GM19397 (cell line): ENCODE measurements at regions not wholly inside any gene's neighbourhood (a gene's known extent, or its start where the extent isn't known, plus 50 kb on each side); places are given as distances from the start of the nearest gene placed in this dataset.
A peak's percentile ranks its signal among the peaks of the same experiment; 100 is the strongest.

Experiments
- ATAC-seq: cut with Tn5 transposase; IDR thresholded peaks from one replicate; pipeline ENCODE4 v1.9.1; 2021; ENCODE audit warnings: mild to moderate bottlenecking, moderate library complexity; ENCODE audit not compliant: unreplicated experiment

GRCh38 chr2:193348055-193348454 lies 1153.3 kb upstream of the TMEFF2 start:
- no peak for ATAC-seq

- no peak for ATAC-seq
Measured at GRCh38 chr2:193336781-193337180, 1142.0 kb upstream of the TMEFF2 start.

DNA sequence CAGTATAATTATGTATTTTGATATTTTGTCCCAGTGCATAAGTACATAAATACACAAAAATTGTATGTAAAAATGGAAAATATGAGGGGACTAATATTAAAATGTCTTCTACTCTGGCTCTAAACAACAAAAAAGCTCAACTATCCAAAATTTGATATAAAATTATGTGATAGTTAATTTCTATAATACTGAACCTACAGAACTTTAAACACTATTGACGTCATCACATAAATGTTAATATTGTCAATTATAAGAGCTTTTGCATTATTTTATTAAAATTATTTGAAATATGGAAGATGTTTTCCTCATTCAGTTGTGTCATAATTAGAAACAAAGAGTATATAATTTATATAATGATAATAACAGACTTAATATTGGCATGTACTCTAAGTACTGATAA lies 1139.7 kb upstream of the TMEFF2 start:
- ATAC-seq, result no peak

- ATAC-seq, result no peak
Measured at GRCh38 chr2:193333539-193333938, 1138.8 kb upstream of the TMEFF2 start.

- ATAC-seq, result no peak
Measured at GRCh38 chr2:193332941-193333340, 1138.2 kb upstream of the TMEFF2 start.

DNA sequence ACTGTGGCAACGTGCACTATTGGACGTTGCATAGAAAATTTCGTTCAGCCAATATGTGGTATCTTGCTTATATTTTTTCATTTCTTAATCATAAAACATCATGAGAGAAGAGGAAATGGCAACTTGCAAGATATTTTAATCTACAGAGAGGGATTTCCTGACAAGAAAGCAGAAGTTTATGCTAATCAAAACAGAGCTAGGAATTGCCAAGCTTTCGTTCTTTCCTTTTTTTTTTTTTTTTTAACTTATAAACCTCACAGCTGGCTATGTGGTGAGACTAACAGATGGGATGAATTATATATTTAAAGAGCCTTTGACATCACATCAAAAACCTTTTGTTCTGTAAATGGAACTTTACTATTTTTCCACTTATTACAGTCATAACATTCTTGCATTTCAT lies 1136.9 kb upstream of the TMEFF2 start:
- ATAC-seq, result no peak

DNA sequence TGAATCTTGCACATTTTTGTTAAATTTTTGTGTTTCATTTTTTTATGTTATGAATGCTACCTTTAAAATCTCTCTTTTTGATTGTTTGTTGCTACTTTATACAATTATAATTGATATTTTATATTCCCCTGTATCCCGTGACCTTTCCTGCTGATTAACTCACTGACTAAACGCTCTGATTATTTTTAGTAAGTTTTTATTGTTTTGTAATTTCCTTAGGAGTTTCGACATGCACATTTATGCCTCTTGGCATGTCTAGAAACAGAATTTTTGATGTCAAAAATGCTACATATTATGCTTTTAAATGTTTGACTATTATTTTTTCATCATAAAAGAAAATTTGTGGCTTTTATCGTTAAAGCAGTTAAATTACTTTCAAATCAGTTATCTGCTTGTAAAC lies 1131.6 kb upstream of the TMEFF2 start:
- ATAC-seq, result no peak

GRCh38 chr2:193315428-193316091 lies 1120.8 kb upstream of the TMEFF2 start:
- ATAC-seq, result peak; percentile 59

DNA sequence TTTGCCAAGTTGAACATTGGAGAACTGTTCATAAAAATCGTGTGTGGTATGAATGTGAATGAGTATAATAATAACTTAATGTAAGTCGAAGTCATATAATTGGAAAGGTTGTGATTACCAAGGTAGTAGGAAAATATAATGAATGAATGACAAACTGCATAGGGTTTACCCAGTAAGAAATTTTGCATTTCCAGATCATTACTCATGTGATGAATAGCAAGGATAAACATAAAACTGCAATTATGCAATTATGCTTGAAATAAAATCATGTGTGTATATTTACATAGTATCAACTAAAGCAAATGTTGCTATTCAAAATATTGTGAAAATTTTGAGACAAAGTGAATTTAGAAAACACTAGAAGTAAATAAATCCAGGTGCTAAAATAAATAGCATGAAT lies 1108.7 kb upstream of the TMEFF2 start:
- ATAC-seq, result no peak

GRCh38 chr2:193294371-193294770 lies 1099.6 kb upstream of the TMEFF2 start:
- ATAC-seq, result no peak

- ATAC-seq, result no peak
Measured at GRCh38 chr2:193279361-193279760, 1084.6 kb upstream of the TMEFF2 start.

- ATAC-seq, result no peak
Measured at GRCh38 chr2:193276988-193277387, 1082.3 kb upstream of the TMEFF2 start.

DNA sequence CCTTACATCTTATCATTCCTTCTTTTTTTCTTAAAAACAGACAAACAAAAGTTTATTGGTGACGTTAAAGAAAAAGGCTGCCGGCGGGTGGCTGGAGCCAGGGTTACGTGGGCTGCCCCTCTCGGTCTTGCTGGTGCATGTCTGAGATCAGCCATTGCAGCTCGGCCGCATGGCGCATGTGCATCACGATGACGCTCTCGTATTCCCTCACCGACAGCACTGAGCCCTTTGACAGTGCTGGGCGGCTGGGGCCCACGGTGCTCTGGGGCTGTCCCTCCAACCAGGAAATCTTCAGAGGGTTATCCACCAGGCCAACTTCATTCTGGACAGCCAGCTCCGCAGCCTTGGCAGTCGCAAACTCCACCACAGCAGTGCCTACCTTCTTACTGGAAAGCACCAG lies 1081.8 kb upstream of the TMEFF2 start:
- ATAC-seq, result no peak

- ATAC-seq, result no peak
Measured at GRCh38 chr2:193276069-193276468, 1081.3 kb upstream of the TMEFF2 start.

GRCh38 chr2:193272011-193272410 lies 1077.3 kb upstream of the TMEFF2 start:
- no peak for ATAC-seq

- ATAC-seq, result no peak
Measured at GRCh38 chr2:193270816-193271215, 1076.1 kb upstream of the TMEFF2 start.

DNA sequence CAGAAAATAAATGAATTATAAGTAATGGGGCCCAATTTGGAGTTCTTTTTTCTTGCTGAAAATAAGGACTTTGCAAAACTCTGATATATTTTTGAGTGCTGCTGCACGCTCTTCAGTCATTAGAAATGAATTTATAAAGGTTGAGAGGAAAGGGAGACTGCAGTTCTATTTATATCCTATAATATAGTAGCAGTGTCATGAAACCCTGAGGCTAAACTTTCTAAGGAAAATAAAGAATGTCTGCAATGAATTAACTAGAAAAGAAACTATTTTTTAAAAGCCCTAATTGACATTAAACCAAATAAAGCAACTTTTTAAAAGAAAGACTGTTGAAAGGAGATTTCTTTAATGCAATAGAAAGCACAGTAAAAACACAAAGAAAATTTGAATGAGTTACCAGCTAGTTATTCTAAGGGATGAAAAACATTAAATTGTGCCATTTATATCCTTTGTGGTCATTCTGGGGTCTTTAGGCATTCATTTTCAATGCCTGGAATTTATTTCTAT lies 1072.8 kb upstream of the TMEFF2 start:
- no peak for ATAC-seq

DNA sequence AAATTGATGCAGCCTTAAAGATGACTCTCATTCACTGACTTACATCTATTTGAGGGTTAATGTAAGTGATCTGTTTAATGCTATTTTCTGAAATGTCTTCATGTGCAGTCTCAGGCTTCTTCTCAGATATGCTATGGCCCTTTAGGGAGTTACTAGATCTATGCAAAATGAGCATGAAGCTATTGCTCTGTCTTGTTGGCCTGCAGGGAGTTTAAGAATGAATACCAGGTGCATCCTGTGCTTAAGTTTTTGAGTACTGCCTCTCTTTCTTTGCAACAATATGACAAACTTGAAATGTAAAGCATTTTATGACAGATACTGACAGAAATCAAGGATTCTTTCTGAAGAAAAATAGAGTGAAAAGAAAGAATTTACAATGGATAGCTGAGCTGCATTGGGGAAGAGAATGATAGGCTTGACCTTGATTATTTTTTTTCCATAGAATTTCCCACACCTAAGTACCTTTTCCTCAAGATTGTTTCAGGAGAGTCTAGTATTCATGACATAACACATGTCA lies 1058.3 kb upstream of the TMEFF2 start:
- ATAC-seq, result no peak

GRCh38 chr2:193251909-193252308 lies 1057.2 kb upstream of the TMEFF2 start:
- no peak for ATAC-seq

DNA sequence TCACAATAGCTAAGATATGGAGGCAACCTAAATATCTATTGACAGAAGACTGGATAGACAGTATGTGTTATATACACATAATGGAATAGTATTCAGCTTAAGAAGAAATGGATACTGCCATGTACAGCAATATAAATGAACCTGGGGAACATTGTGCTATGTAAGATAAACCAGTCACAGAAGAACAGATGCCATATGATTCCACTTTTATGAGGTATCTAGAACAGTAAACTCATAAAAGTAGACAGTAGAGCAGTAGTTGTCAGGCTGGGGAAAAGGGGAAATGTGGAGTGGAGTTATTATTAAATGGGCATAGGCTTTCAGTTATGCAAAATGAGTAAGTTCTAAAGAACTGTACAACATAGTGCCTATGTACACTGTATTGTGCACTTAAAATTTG lies 1055.7 kb upstream of the TMEFF2 start:
- ATAC-seq, result no peak

- ATAC-seq, result no peak
Measured at GRCh38 chr2:193240752-193241151, 1046.0 kb upstream of the TMEFF2 start.

GRCh38 chr2:193231634-193232033 lies 1036.9 kb upstream of the TMEFF2 start:
- ATAC-seq, result no peak

- ATAC-seq, result no peak
Measured at GRCh38 chr2:193228276-193228675, 1033.5 kb upstream of the TMEFF2 start.
